ENCODE measurements at regions not wholly inside any gene's neighbourhood (a gene's known extent, or its start where the extent isn't known, plus 50 kb on each side); places are given as distances from the start of the nearest gene placed in this dataset.

DNA sequence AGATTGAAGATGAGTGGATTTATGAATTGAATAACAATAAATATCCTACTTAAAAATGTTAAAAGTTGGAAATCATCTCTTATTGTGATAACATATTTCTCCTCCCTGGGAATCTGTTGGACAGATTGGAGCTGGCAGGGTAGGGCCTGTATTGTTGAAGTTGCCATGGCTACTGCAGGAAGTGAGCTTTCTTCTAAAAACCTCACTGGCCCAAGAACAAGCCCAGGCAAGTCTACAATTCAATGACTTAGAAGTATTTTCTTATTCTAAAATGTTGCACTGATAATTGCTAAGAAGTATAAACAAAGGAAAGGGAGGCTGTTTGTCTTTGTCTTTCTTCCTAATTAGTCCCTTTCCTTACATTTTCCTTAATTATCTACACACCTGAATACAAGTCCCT, 112.1 kb downstream of the DLEU7 start:
- peak; percentile 54 for DNase-seq
- in situ Hi-C loops (cut with MboI; ENCODE audit: low sequenced_read_pairs) (no loop called here), dilution Hi-C loops (cut with HindIII; ENCODE audit: low sequenced_read_pairs, unreplicated experiment) (no loop called here), intact Hi-C loops (cut with micrococcal nuclease) (no loop called here)
- no peak overlapping the region for H3K4me3 ChIP-seq (ENCODE audit: insufficient read depth, low read depth, low read length)
- no peaks in the 10 kb centered on the region for H3K9me1 ChIP-seq (ENCODE audit: insufficient read depth, low read length)
- no peaks in the 10 kb centered on the region; the same call in 1 of the 2 replicates for H3K4me1 ChIP-seq (ENCODE audit: control insufficient read depth, insufficient read depth, low read length)
- no peak overlapping the region for H3K56ac ChIP-seq (ENCODE audit: extremely low read depth, insufficient read depth, low read length)
- no peak overlapping the region for H2BK5ac ChIP-seq (ENCODE audit: low read depth, low read length, poor library complexity, severe bottlenecking)
- H3K27ac ChIP-seq (ENCODE audit: insufficient read depth, low read length), result no peak overlapping the region
- no peak overlapping the region for H2BK20ac ChIP-seq (ENCODE audit: low read depth, low read length)
- peaks cover 5% of the 10 kb centered on the region for H3K27me3 ChIP-seq (ENCODE audit: control insufficient read depth, insufficient read depth, low read length)
- ChIA-PET CTCF (no interaction called here), POLR2A (ENCODE audit: unreplicated experiment) (no interaction called here)
- peak overlapping the region; percentile 77; the same call in 1 of the 2 replicates for H3K18ac ChIP-seq (ENCODE audit: low read depth, low read length)
- H3K36me3 ChIP-seq (ENCODE audit: control insufficient read depth, insufficient read depth, low read length), result no peaks in the 10 kb centered on the region
- H4K5ac ChIP-seq (ENCODE audit: low read depth, low read length), result no peak overlapping the region
- H2BK120ac ChIP-seq (ENCODE audit: low read depth, low read length), result peak overlapping the region; percentile 47; the same call in 1 of the 2 replicates
- H2BK15ac ChIP-seq (ENCODE audit: low read depth, low read length), result no peak overlapping the region
- H3K4ac ChIP-seq (ENCODE audit: low read depth, low read length), result no peak overlapping the region
- no peak overlapping the region for H4K8ac ChIP-seq (ENCODE audit: low read depth in 2 of 2, low read length in 2 of 2)
- H3K79me1 ChIP-seq (ENCODE audit: low read depth in 1 of 2, low read length in 2 of 2), result no peaks in the 10 kb centered on the region
- no peak overlapping the region for H3K9ac ChIP-seq (ENCODE audit: low read depth, low read length)
- TF ChIP-seq, protein P1, sequence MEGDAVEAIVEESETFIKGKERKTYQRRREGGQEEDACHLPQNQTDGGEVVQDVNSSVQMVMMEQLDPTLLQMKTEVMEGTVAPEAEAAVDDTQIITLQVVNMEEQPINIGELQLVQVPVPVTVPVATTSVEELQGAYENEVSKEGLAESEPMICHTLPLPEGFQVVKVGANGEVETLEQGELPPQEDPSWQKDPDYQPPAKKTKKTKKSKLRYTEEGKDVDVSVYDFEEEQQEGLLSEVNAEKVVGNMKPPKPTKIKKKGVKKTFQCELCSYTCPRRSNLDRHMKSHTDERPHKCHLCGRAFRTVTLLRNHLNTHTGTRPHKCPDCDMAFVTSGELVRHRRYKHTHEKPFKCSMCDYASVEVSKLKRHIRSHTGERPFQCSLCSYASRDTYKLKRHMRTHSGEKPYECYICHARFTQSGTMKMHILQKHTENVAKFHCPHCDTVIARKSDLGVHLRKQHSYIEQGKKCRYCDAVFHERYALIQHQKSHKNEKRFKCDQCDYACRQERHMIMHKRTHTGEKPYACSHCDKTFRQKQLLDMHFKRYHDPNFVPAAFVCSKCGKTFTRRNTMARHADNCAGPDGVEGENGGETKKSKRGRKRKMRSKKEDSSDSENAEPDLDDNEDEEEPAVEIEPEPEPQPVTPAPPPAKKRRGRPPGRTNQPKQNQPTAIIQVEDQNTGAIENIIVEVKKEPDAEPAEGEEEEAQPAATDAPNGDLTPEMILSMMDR (conservative IDR thresholded peaks at IDR 0.05; ENCODE audit: low read depth, low read length), result no peak
- no peak for TF ChIP-seq ELK1 (IDR thresholded peaks at IDR 0.05; ENCODE audit: borderline replicate concordance, low read depth, low read length)
- TF ChIP-seq, protein P2, sequence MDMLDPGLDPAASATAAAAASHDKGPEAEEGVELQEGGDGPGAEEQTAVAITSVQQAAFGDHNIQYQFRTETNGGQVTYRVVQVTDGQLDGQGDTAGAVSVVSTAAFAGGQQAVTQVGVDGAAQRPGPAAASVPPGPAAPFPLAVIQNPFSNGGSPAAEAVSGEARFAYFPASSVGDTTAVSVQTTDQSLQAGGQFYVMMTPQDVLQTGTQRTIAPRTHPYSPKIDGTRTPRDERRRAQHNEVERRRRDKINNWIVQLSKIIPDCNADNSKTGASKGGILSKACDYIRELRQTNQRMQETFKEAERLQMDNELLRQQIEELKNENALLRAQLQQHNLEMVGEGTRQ (IDR thresholded peaks at IDR 0.05; ENCODE audit: low read depth, low read length), result no peak
- no peak for TF ChIP-seq SMC3 (IDR thresholded peaks at IDR 0.05; ENCODE audit: low read depth, low read length)
- no peak for TF ChIP-seq MAZ (IDR thresholded peaks at IDR 0.05; ENCODE audit: borderline replicate concordance, low read depth, low read length)
- TF ChIP-seq MAFK (IDR thresholded peaks at IDR 0.05; ENCODE audit: low read depth, low read length), result no peak
- TF ChIP-seq RCOR1 (IDR thresholded peaks at IDR 0.05; ENCODE audit: insufficient replicate concordance, low read length), result no peak
- TF ChIP-seq NFE2L2 (IDR thresholded peaks at IDR 0.05; ENCODE audit: low read depth, low read length), result no peak
- TF ChIP-seq MXI1 (IDR thresholded peaks at IDR 0.05; ENCODE audit: borderline replicate concordance, low read depth, low read length), result no peak
- no peak for TF ChIP-seq CEBPB (IDR thresholded peaks at IDR 0.05; ENCODE audit: low read depth, low read length)
- no peak for TF ChIP-seq CHD1 (IDR thresholded peaks at IDR 0.05; ENCODE audit: low read depth, low read length)
- no peak for TF ChIP-seq BHLHE40 (IDR thresholded peaks at IDR 0.05; ENCODE audit: low read depth, low read length)
- no peak for TF ChIP-seq RFX5 (IDR thresholded peaks at IDR 0.05; ENCODE audit: low read depth, low read length)
- no peak for TF ChIP-seq RAD21 (IDR thresholded peaks at IDR 0.05; ENCODE audit: low read length)
- TF ChIP-seq FOS (IDR thresholded peaks at IDR 0.05; ENCODE audit: low read depth, low read length), result no peak
- TF ChIP-seq POLR2A (IDR thresholded peaks at IDR 0.05; ENCODE audit: low read depth, low read length), result no peak
- H2AFZ ChIP-seq (replicated peaks; ENCODE audit: low read length, poor library complexity), result no peak overlapping the region
- H4K91ac ChIP-seq (ENCODE audit: insufficient read depth, low read depth, low read length), result no peak overlapping the region
- no TSS peak for BruUV-seq (replicated peaks)
- no peak overlapping the region for H2AK5ac ChIP-seq (ENCODE audit: low read depth, low read length)
- no peaks in the 10 kb centered on the region for H4K20me1 ChIP-seq (ENCODE audit: insufficient read depth, low read length)
- H2AK9ac ChIP-seq (replicated peaks; ENCODE audit: low read depth, low read length, poor library complexity), result no peak overlapping the region
- H3K14ac ChIP-seq (replicated peaks; ENCODE audit: low read depth, low read length), result no peak overlapping the region
- H3K23ac ChIP-seq (ENCODE audit: low read depth, low read length), result no peak overlapping the region
- H3K4me2 ChIP-seq (ENCODE audit: low read depth, low read length), result no peak overlapping the region
- H3K9me3 ChIP-seq (ENCODE audit: control insufficient read depth, insufficient read depth, low read length), result 0 out of 2 replicates have a peak, but pooled peaks cover 2% of the 10 kb centered on the region
- ATAC-seq (ENCODE audit: low read depth), result no peak
